Stimulated activated CD4-positive, alpha-beta T cell treated with anti-CD3 and anti-CD28 coated beads, Interleukin-15, amount 100 ng/mL, for 48 hours (primary cell): ENCODE measurements at regions not wholly inside any gene's neighbourhood (a gene's known extent, or its start where the extent isn't known, plus 50 kb on each side); places are given as distances from the start of the nearest gene placed in this dataset.

Source experiments
- DNase-seq, 2 donors: peaks; one replicate each; pipeline ENCODE4 v3.0.0-alpha.2; 2020; ENCODE audit warnings: low read depth in 2 of 2

DNA sequence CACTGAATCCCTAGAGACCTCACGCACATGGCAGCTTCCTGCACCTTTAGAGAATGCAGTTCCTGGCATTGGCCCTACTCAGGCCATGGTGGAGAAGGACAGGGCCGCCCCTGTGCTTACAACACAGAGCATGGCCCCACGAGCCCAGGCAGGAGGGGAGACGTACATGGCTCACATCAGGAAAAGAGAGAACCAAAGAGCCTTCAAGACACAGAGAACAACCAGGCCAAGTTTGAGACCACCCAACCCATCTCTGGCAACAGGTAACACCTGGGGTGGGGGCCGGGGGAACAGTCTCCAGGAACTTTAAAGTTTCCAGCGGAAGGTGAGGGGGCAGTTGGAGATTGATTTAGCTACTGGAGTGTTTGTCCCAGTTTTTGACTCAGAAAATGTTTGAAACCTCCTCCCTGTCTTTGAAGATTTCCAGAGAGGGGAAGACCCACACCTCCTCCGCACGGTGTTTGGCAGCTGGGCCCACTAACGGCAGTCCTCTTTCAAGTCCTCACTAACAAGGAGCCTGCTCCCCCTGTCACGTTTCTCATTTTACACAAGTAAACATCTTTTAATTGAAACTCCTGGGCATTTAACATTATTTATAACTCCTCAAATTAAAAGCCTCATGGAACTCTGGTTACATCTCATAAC, 1423.8 kb downstream of the TBC1D22A start:
- DNase-seq = no peak

DNA sequence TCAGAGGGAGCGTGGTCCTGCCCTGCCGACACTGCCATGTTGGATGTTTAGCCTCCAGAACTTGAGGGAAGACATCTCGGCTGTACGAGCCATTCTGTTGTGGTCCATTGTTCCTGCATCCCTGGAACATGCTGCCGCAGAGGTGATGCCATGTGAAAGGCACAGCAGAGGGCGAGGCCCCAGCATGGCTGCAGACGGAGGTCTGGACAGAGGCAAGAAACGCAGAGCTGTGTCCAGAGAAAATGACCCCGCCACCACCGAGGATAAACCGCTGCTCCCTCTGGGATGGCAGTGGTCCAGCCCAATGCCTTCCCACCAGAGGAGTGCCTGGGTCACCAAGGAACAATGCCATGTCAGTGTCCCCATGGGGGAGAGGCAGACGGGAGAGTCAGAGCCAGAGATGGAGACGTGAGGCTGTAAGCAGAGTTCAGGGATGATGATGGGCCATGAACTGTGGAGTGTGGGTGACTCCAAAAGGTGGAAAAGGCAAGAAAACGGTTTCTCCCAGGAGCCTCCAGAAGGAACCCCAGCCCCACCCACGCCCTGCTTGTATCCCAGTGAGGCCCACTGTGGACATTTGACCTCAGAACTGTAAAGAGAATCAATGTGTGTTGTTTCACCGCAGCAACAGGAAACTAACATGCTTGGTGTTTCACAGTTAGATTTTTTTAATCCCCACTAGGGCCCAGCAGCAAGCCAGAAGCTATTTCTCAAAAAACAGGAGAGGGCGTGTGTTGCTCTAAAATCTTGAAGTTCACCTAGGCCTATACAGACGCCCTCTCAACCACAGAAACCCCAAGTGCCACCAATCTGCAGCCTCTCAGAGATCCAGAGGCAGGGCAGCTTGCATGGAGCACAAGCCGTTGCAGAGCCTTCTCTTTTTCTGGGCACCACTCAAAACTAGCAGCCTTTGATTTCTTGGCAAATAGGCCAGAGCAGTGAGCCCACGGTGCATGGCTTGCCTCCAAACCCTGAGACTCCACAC, 1422.9 kb downstream of the TBC1D22A start:
- DNase-seq = no peak

DNA sequence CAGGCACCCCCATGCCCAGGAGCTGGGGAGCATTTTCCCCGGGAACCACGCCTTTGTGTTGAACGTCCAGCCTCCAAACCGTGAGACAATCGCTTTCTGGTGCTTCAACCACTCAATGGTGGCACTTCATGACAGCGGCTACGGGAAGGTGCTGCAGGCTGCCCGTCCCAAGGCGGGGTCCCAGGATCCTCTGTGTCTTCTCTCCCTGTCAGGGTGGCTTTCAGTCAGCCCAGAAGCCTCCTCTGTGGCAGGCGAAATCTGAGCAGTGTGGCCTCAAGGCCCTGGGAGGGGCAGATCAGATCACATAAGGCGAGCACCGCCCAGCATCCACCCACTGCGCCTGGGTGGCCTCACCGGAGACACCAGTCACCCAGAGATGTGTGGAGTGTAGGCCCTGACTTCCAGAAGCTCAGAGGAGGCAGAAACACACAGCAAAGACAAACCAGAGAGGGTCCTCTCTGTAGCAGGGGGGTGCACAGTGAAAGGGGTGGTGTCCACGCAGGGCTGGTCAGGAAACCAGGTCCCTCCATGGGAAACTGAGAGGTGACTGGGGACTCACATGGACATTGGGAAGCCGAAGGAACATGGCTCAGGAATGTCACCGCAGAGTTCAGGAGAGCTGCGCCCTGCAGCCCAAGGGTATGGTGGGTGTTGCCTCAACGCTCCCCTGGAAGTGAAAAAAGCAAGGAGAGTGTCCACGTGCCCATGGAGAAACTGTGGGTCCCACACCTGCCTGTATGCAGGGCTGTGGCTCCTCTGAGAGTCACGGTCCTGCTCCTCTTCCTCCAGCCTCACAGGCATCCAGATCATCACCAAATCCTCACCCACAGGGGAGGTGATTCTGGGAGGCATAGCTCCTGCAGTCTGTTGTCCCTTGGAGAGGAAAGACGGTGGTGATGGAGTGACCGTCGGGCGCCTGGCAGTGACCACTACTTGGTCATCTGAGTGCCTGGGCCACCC, 1420.7 kb downstream of the TBC1D22A start:
- no peak for DNase-seq

DNA sequence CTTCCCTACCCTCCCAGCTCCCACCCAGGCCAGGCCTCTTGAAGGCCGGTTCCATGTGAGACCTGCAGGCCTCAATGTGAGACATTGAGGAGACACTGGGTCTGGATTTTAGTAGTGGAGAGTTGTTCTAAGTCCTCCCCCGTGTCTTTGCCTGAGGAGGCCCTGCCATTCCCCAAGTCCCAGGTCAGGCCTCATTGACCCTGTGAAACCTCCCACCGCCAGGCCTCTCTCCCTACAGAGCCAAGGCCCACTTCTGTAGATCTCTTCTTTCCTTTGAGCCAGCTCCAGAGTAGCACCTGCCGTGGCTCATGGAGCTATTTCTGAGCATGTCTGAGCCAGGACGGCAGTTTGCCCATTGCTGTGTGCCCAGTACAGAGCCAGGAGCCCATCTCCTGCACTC, 1419.6 kb downstream of the TBC1D22A start:
- DNase-seq = no peak

DNA sequence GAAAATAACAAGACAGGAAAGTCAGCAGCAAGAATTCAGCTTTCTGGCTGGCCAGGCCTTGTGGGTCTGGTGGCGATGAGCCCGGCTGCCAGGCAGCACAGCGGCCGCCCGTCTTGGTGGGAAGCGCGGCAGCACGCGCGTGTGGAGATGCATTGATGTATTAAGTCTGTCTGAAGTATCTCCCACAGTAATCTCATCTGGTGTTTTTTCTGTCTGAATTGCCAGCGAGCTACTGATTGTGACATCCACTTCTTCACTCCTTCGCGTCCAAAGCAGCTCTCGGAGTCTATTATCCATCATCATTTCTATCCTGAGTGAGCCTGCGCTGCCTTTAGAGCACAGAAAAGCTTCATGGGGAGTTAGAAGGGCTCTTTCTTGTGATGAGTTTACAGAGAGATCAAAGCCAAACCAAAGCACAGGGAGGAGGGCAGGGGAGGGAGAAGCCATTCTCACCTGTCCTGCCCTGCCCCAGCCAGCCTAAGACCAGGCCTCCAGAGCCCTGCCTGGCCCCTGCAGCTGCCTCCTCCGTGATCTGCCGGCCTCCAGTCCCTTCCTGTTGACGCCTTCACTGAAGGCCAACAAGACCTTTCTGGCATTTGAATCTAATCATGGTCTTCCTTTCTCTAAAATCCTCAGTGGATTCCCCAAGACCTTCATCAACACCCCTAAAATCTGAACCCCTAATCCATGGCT, 1419.0 kb downstream of the TBC1D22A start:
- DNase-seq = no peak

DNA sequence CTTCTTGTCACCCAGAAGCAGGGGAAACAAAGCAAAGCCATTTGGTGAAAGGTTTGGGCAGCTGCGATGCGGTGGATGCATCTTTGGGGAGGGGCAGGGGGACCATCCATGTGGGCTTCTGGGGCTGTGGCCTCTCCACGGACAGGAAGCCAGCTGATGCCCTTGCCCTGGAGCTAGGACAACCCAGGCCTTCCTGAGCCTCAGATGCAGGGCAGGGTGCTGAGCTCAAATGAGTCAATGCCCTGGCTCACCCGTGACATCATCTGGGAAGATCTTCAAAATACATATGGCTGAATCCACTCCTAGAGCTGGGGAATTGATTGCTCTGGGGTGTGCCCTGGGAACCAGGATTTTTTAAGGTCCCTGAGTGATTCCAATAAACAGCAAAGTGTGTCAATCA, 1418.2 kb downstream of the TBC1D22A start:
- no peak for DNase-seq

DNA sequence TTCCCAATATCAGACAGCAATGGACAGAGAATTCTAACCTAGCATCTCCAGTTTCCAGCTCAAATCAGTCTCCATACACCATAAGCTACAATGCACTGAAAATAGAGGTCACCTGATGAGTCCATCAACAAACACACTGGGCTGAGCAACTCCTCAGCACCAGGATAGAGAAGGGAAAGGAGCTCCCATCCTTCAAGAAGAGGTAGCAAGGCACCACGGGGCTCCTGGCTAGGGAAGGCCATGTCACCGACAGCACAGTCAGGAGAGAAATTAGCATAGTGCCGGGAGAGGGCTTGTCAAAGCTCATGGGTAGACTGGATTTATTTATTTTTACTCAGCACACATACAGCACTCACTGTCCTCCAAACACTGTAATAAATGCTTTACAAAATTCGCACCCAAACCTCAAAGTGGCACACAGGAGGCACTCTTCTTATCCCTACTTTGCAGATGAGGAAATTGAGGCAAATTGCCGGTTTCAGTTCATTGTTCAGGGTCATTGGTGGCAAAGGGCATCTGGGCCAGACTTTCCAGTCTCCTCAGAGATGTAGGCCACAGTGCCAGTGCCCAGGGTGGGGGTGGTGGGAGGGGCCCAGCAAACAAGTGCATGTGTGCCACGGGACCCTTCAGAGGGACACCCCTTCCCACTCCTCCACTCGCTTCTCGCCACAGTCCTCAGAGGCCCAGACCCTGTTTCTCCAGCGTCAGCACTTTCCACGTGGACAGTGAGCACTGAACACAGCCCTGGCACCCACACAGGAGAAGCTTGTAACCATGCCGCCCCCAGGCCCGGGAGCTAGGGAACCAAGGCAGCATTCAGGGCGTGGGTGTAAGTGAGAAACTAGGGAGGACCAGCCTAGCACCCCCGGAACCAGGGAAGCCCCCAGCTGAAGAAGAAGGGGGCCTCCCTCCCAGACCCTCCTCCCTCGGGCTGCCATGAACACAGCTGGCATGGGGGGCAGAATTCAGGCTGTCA, 1417.4 kb downstream of the TBC1D22A start:
- DNase-seq = no peak

DNA sequence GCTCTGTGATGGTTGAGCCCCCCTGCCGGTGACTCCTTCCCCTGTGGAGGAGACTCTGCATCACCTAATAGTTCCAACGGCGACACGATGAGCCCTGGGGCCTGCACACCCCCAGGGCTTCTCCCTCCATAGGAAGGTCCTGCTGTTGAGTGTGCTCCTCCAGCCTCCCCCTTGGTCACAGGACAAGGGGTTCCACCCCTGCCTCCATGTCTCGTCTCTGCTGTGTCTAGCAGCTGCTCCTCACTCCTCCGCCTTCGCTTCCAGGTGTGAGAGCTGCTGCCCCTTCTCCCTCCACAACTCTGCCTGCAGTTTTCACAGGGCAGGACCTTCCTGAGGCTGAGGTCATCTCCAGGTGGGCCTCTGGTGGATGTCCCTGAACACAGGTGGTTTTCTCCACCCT, 1416.1 kb downstream of the TBC1D22A start:
- DNase-seq = no peak

DNA sequence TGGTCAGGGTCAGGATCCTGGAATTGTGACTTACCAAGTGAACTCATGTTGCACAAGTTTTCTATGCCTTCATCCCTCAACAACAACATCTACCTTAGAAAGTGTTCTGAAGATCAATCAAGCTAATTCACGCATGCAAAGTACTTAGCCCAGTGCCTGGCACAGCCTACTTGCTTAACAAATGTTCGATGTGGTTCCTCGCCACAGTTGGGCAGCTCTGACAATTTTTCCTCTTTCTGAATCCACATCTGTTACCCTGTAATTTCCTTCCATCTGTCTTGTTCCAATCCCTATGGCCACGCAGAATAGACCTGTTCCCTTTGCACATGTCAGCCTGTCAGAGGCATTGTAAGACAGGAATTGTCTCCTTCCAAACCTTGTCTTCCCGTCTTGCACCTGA, 1415.2 kb downstream of the TBC1D22A start:
- no peak for DNase-seq

DNA sequence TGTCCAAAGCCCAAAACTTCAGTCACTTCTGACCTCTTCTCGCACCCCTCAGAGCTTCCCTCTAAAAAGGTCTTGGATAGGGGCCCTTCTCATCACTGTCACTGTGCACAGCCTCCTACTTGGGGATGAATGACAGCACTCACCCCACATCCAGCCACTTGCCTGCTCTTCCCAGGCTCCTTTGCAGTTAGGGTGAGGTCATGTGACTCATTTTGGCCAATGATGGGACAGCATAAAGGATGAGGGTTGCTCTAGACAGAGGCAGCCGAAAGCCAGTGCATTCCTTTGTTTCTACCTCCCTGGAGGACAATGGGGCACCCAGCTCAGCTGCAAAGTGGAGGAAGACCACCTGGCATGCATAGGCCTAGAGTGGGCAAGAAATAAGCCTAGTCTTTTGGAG, 1413.3 kb downstream of the TBC1D22A start:
- no peak for DNase-seq

DNA sequence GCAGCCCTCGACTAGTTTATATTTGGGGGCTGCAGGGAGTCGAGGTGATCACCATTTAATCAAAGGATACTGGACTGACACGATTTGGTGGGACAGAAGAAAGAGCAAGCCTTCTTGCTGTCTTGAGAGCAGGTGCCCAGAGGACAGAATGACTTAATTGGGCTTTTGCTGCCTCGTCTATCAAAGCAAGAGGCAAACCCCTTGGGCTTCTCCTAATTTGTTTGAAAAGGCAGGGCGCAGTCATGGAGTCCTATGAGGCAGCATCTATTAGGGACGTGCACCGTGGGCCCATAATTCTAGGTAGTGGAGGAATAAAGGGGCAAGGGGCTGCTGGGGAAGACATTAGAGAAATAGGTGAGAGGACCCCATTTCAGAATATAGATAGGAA, 1411.3 kb downstream of the TBC1D22A start:
- DNase-seq = no peak

DNA sequence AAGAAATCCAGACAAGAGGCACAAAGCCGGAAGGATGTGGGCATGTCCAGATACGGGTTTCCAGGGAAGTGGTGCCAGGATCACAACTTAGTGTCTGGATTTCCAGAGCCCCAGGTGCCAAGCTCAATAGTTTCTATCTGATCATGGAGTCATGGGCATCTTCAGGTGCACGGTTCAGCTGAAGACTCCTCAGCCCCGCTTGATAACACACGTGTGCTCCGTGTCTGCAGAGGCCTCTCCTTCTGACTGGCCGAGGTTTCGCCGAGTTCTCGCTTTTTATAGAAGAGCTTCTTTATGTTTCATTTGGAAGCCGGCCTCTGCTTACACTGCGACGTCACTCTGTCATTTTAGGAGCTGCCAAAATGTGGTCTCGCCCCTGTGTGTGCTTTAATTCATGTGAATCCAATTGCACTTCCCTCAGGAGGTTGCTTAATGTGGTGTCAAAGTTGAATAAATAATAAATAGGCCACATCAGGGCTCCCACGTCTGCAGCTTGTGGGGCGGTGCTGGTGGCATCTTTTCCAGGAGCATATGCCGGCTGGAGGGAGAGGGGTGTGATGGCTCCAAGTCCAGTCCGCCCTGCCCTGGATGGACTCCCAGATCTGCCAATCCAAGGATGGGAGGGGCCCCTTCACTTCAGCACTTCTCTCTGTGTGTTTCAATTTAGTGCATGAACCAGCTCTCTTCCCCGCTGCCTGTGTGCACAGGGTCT, 1410.8 kb downstream of the TBC1D22A start:
- DNase-seq = no peak

DNA sequence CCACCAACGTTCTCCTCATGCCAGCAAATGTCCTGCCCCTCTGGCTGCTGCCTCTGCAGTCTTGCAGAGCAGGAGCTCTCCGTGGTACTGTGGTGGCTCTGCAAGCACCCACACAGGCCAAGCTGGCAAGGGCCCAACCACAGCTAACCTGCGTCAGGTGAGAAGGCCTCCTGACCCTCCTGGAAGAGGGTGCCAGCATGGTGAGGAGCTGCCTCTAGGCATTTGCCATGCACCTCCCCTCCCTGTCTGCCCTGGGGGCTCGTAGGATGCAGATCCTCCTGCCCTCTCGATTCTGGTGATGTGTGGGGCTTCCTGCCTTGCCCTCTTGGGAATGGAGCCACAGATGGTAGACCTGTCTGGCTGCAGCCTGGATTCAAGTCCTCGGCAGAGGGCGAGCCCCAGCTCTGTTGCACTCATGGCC, 1408.8 kb downstream of the TBC1D22A start:
- DNase-seq = no peak

DNA sequence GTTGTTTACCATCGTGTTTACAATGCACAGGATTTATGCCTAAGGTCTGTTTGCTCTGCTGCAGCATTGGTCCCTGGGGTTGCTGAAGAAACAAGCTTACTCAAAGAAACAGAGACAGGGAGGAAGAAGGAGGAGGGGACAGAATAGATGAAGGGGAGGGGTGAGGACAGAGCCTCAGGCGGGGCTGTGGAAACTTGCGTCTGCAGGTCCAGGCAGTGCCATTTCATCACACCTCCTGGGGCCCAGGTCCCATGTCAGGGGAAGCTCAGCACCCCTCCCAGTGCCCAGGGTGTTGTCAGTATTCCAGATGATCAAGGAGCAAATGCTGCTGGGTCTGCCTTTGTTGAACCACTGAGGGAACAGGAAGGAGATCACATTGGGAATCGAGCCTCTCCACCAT, 1406.8 kb downstream of the TBC1D22A start:
- DNase-seq = no peak

DNA sequence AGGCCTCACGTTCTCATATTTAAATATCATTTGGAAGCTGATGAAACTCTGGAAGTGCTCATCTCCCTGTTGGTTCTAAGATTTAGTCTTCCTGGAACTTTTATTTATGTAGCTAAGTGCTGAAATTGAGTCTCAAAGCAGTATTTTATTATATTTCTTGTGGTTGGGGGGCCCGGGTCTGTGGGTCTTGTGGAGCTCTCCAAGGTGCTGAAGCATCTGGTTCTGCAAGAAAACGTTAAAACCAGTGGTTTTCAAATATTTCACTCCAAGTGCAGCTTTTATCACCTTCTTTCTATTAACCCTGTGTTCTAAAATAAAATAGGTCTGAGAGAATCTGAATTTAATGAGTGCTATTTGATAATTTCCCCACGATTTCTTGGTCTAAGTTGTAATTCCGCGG, 1404.8 kb downstream of the TBC1D22A start:
- no peak for DNase-seq

DNA sequence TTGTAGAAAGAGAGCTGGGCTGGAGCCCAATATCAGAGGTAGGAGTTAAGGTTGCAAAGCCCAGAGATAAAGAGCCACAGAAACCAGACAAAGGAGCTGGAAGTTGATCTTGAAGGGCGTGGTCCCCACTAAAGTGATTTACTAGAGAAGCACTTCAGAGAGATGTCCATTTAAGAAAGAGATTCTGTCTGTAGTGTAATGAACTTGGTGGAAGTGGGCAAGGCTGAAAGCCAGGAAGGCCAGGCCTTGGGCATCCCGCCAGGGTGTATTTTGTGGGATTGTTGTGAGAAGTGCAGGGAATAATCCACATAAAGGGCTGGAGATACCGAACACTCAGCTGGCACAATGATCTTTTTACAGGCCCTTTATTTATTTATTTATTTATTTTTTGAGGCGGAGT, 1398.8 kb downstream of the TBC1D22A start:
- no peak for DNase-seq

DNA sequence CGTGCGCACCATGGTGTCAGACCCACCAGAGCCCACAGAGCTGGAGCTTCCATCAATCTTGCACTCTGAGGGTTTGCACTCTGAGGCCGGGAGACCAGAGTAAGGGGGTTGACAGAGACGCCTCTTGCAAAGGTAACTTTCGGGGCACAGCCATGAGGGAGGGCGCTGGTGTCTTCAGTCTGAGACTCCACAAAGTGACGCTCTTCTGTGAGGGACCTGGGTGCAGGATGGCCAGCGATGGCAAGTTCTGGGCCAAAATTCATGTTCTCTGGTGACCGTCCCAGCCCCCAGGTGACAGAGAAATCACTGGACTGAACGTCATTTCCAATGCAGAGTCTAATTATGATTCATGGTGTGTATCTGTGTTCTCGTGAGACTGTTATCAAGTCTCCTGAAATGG, 1395.2 kb downstream of the TBC1D22A start:
- no peak for DNase-seq

DNA sequence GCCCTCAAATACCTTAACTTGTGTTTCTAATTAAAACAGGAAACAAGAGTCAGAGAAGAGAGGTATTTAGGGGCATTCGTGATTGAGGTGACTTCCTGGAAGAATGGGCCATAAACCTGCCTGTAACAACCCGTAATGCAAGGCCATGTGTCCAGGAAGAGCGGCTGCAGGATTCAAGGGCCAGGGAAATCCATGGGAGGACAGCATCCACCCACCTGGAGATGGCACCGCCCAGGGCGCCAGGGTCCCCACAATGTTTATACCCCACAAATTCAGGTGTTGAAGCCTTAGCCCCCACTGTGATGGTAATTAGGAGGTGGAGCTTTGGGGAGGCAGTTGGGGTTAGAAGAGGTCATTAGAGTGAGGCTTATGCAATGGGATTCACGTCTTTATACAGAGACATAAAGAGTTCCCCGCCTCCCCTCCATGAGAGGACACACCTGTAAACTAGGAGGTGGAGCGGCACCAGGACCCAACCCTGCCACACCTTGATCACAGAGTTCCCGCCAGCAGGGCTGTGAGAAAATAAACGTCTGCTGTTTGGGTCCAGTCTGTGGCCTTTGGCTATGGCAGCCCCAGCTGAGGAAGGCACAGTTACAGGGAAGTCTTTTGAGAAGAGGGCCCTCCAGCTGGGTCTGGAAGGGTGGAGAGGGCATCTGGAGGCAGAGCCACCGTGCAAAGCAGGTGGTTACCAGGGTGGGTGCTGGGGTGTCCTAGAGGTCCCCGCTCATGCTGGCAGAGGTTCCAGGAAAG, 1394.3 kb downstream of the TBC1D22A start:
- DNase-seq = no peak

DNA sequence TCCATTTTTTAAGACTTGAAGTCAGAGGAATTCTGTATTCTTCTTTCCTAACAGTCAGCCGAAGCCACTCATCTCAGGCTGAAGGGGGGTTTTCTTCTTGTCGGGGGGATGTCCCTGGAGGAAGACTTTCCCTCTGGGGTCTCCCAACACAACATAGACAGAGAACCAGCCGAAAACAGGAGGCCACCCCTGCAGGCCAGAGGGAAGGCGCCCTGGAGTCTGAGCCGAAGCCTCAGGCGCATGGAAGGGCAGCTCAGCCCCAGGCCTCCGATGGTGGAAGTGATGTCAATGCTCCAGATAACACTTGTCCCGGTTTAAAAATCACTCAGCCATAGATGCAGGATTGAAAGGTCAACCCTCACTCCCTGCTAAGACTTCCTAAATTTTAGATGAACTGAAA, 1393.0 kb downstream of the TBC1D22A start:
- no peak for DNase-seq
